NB4 (cell line): ENCODE measurements at regions not wholly inside any gene's neighbourhood (a gene's known extent, or its start where the extent isn't known, plus 50 kb on each side); places are given as distances from the start of the nearest gene placed in this dataset.

Source experiments
- MYC ChIP-seq: IDR thresholded peaks from 2 replicates; pipeline ENCODE4 v1.6.1; 2011; ENCODE audit warnings: low read depth, low read length
- POLR2A ChIP-seq: IDR thresholded peaks from 2 replicates; pipeline ENCODE4 v1.6.1; 2011; ENCODE audit warnings: mild to moderate bottlenecking; ENCODE audit not compliant: insufficient read length; ENCODE audit errors: extremely low read depth
- TF ChIP-seq, protein P1 (sequence below): IDR thresholded peaks from one replicate; pipeline ENCODE4 v1.5.1; 2012; ENCODE audit warnings: low read depth, low read length

- TF ChIP-seq POLR2A (no peak), MYC (no peak)
- TF ChIP-seq, protein P1, sequence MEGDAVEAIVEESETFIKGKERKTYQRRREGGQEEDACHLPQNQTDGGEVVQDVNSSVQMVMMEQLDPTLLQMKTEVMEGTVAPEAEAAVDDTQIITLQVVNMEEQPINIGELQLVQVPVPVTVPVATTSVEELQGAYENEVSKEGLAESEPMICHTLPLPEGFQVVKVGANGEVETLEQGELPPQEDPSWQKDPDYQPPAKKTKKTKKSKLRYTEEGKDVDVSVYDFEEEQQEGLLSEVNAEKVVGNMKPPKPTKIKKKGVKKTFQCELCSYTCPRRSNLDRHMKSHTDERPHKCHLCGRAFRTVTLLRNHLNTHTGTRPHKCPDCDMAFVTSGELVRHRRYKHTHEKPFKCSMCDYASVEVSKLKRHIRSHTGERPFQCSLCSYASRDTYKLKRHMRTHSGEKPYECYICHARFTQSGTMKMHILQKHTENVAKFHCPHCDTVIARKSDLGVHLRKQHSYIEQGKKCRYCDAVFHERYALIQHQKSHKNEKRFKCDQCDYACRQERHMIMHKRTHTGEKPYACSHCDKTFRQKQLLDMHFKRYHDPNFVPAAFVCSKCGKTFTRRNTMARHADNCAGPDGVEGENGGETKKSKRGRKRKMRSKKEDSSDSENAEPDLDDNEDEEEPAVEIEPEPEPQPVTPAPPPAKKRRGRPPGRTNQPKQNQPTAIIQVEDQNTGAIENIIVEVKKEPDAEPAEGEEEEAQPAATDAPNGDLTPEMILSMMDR = no peak
Observed at GRCh38 chr15:31831596-31831995, 198.7 kb upstream of the CHRNA7 start.
